Fibroblast of pulmonary artery (primary cell): ENCODE measurements at regions not wholly inside any gene's neighbourhood (a gene's known extent, or its start where the extent isn't known, plus 50 kb on each side); places are given as distances from the start of the nearest gene placed in this dataset.
"Not testable (repeated sequence)": the region's sequence is repeated elsewhere in the genome, so short reads cannot be mapped to it uniquely, and the experiment has no call there.

Source experiments
- DNase-seq: peaks from one replicate; pipeline ENCODE4 v3.0.0-alpha.2; 2010; ENCODE audit warnings: low read depth
- H3K4me3 ChIP-seq: replicated peaks from 2 replicates; pipeline ENCODE4 v1.5.1; 2011; ENCODE audit warnings: low read depth, mild to moderate bottlenecking, control low read depth, low read length, moderate library complexity
- TF ChIP-seq, protein P1 (sequence below): IDR thresholded peaks from 2 replicates; pipeline ENCODE4 v1.5.1; 2011; ENCODE audit warnings: mild to moderate bottlenecking, control low read depth, low read length, inconsistent platforms; ENCODE audit errors: missing control alignments

DNA sequence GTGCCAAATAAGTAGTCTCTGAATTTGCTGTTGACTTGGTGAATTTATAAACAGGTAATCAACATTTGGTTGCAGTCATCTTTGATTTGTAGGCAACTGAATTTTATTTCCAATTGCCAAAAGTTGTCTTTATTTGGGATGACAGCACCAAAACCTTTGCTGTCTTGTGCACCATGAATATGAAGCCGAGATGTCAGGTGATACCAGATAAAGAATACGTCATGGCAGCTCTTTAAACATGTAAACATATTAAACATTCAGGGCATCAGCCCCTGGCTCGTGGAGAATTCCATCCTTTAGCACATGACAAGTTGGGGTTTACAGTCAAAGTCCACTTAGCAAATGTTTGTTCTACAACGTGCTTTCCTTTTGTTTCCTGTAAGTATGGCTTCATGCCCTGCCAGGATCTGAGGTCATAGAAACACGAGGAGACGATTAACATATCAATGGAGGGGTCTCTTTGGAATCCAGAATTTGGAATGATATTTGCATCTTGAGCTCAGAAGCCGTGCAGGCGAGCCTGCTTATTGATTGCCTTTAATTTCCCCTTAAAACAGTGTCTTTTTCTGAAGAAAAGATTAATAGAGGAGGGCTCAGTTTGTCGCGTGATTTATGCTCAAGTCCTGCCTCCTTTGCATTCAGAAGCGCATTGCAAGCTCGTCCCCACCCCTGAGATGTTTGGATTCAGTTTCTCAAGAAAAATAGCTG is 170.2 kb upstream of the ZNF217 start:
- no peak overlapping the region for H3K4me3 ChIP-seq
- peak; percentile 60 for DNase-seq
- TF ChIP-seq, protein P1, sequence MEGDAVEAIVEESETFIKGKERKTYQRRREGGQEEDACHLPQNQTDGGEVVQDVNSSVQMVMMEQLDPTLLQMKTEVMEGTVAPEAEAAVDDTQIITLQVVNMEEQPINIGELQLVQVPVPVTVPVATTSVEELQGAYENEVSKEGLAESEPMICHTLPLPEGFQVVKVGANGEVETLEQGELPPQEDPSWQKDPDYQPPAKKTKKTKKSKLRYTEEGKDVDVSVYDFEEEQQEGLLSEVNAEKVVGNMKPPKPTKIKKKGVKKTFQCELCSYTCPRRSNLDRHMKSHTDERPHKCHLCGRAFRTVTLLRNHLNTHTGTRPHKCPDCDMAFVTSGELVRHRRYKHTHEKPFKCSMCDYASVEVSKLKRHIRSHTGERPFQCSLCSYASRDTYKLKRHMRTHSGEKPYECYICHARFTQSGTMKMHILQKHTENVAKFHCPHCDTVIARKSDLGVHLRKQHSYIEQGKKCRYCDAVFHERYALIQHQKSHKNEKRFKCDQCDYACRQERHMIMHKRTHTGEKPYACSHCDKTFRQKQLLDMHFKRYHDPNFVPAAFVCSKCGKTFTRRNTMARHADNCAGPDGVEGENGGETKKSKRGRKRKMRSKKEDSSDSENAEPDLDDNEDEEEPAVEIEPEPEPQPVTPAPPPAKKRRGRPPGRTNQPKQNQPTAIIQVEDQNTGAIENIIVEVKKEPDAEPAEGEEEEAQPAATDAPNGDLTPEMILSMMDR = no peak

DNA sequence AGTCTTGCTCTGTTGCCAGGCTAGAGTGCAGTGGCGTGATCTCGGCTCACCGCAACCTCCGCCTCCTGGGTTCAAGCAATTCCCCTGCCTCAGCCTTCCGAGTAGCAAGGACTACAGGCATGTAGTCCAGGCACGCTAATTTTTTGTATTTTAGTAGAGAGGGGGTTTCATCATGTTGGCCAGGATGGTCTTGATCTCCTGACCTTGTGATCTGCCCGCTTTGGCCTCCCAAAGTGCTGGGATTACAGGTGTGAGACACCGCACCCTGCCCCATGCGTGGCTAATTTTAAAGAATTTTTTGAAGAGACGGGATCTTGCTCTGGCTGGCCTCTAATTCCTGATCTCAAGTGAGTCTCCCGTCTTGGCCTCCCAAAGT is 168.8 kb upstream of the ZNF217 start:
- H3K4me3 ChIP-seq, DNase-seq: not testable (repeated sequence)

DNA sequence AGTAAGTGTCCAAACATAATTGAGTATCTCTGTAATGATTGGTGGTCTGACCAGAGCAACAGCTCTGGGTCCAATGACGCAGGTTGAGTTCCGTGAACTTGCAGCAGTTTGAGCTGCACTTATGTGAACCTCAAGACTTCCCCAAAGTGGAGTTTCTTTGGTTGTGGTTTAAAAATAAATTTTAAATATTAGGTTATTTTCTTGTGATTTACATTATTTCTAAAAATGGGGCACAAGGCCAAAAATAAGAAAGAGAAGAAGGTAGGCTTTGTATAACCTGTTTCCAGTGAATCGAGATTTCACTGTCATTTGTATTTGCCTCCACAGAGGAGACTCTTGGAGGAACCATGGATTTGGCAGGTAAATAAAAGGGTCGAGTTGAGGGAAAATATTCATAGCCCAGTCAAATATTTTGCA is 166.4 kb upstream of the ZNF217 start:
- no peak for DNase-seq
- TF ChIP-seq, protein P1 = no peak
- H3K4me3 ChIP-seq = no peak overlapping the region

DNA sequence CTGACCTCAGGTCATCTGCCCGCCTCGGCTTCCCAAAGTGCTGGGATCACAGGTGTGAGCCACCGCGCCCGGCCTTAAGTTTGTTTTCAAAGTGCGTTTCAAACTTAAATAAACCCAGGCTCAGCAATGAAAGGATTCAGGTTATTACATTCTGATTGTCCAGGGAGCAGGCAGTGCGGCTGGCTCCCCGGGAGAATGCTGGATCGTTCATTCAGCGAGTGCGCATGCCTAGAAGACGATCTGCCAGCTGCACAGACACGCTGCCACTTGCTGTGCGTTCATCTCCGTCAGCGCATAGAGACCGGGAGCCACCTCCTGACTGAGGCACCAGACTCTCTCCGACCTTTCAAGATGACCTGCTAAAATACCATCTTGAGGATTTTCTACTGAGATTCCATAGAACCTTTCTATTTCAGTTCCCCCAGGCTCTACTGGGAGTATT is 163.9 kb upstream of the ZNF217 start:
- DNase-seq = no peak
- TF ChIP-seq, protein P1 = no peak
- no peak overlapping the region for H3K4me3 ChIP-seq

DNA sequence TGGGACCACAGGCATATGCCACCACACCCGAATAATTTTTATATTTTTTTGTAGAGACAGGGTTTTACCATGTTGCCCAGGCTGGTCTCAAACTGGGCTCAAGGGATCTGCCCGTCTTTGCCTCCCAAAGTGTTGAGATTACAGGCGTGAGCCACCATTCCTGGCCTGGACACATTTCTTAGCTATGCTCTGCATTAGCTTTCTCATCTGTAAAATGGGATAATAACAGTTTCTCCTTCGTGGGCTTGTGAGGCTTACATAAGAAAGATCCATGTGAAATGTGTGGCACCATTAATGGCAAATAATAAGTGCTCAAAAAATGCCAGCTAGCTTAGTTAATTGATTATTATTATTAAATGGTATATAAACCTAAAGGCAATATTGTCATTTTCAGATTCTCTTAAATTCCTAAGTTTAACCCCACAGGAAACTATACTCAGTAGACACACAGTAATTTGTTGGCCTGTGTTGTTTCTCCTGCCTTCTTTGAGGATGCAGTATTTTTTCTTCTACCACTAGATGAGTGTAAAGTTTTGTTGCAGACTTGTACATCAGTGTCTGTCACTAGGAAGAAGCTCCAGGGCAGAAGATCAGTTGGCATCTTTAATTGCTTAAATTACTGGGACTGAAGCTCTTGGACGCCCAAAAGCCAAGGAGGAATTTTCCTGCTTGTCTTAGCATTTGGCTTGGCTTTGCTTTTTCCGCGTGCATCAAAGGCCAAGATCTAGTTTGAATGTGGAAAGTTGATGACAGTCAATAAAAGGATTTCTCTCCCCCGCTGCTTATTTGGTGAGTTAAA is 162.3 kb upstream of the ZNF217 start:
- no peak for DNase-seq
- no peak overlapping the region for H3K4me3 ChIP-seq
- TF ChIP-seq, protein P1 = no peak

DNA sequence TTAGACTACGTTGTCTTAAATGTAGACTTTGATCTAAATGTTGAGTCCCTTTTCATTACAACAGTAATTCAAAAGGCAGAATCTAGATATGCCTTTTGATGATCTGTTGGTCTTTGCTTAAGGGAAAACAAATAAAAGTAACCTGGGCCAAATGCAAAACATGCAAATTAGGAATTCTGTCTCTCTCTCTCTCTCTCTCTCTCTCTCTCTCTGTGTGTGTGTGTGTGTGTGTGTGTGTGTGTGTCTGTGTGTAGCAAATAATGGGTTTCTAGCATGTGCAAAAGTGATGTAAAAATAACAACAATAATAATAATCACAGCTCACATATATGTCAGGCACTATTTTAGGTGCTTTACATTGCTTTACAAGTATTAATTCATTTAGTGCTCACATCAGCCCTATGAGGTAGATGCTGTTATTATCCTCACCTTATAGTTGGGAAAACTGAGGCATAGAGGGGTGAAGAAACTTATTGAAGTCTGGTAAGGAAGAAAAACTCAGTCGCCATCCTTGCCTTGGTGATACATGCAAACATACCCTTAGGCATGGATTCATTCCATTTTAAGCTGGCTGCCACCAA is 160.3 kb upstream of the ZNF217 start:
- TF ChIP-seq, protein P1 = no peak
- no peak overlapping the region for H3K4me3 ChIP-seq
- DNase-seq = no peak
